GM20000 (cell line): ENCODE measurements at regions not wholly inside any gene's neighbourhood (a gene's known extent, or its start where the extent isn't known, plus 50 kb on each side); places are given as distances from the start of the nearest gene placed in this dataset.
"Not testable (repeated sequence)": the region's sequence is repeated elsewhere in the genome, so short reads cannot be mapped to it uniquely, and the experiment has no call there.

ENCODE experiments used
- DNase-seq: peaks from one replicate; pipeline ENCODE4 v3.0.0; 2012; ENCODE audit warnings: low spot score
- CTCF ChIP-seq: IDR thresholded peaks from 2 replicates; pipeline ENCODE4 v1.5.1; 2012; ENCODE audit warnings: mild to moderate bottlenecking, control low read depth; ENCODE audit errors: extremely low read depth, missing control alignments

DNA sequence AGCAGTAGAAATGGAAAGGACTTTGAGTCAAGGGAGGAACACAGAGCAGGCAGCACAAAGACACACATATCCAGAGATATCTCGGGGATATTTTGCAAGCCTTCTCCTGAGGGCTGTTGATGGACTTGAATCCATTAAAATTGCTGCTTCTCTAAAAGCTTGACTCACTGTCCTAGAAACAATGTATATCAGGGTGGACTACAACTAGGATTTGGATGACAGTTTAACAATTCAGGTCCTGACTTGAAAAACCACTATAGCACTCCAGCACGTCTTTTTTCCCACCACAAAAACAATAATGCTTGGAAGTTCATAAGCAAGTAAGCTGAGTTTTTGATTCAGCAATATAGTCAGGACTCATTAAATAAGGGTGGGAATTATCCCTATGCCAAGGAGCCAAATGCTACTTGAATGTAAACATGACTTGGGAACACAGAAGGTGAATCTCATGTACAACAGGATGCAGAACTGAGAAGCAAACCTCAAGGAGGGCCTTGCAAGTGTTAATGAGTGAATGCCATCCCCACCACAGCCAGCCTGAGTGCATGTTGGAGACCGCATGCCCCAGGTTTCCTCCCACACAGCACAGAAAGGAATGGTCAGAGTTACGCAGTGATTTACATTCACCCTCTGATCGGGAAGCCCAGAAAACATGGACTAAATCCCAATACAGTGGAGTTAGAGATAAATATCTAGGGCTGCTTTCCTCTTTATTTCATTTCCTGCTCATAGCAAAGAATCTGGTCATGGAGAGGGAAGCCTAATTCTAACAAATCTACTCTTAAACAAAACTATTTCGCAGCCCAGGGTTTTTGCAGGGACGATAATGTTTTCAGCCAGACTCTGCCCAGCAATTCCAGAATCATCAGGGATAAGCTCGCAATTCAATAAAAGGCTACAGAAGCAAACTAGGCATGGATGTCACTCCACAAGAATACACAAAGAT, 98.4 kb upstream of the OR9G4 start:
- DNase-seq = no peak
- no peak for TF ChIP-seq CTCF

DNA sequence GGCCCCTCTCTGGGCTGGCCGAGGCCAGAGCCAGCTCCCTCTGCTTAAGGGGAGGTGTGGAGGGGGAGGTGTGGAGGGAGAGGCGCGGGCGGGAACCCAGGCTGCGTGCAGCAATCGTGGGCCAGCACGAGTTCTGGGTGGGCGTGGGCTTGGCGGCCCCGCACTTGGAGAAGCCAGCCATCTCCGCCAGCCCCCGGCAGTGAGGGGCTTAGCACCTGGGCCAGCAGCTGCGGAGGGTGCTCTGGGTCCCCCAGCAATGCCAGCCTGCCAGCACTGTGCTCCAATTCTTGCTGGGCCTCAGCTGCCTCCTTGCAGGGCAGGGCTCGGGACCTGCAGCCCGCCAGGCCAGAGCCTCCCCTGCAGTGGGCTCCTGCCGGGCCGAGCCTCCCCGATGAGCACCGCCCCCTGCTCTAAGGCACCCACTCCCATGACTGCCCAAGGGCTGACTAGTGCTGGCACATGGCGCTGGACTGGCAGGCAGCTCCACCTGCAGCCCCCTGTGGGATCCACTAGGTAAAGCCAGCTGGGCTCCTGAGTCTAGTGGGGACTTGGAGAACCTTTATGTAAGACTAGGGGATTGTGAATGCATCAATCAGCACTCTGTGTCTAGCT, 96.7 kb upstream of the OR9G4 start:
- TF ChIP-seq CTCF = no peak
- no peak for DNase-seq

DNA sequence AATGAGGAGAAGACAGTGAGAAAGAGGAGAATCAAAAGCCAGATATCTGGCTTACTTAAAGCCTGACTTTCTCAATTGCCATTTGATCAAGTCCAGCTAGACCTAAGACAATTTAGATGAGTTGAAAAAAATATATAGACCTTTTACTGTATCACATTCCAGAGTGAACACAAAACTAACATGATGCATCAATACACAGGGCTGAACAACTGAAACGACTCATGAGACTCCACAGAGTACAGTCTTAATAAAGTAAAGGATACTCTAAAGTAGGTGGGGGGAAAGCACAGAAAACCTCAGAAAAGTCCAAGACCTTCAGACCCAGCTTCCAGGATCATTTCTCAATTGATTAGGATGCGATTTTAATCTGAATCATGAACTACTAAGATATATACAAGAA, 95.3 kb upstream of the OR9G4 start:
- DNase-seq = no peak
- TF ChIP-seq CTCF = no peak

GRCh38 chr11:56842814-56843794, 94.6 kb upstream of the OR9G4 start:
- TF ChIP-seq CTCF = no peak

DNA sequence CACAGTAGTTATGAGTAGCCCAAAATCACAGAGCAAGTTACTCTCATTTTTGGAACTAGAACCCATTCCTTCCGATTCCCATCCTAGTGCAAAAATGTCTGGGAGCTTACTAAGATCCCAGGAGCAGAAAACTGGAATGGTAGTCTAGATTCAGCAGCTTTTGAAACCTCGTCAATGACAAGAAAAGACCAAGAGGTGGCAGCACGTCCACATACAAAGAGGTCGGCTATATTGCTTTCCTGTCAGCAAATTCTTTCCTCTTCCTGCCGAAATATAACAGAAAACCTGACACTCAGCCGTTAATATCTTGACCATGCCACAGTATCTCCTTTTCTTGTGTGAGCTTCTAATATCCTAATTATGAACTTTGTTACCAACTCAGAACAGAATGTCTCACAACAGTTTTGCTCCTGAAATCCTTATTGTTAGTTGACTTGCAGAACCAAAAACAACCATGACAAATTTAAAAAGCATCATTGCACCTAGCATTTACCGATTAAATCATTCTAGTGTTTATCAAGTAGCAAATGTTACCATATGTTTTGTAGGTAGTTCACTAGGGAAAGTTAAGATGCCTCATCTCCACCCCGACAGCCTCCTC, 92.8 kb upstream of the OR9G4 start:
- peak; percentile 61 for DNase-seq
- TF ChIP-seq CTCF = peak; percentile 47

More at GRCh38 chr11:56842814-56843794, 94.6 kb upstream of the OR9G4 start:
- DNase-seq = no peak

DNA sequence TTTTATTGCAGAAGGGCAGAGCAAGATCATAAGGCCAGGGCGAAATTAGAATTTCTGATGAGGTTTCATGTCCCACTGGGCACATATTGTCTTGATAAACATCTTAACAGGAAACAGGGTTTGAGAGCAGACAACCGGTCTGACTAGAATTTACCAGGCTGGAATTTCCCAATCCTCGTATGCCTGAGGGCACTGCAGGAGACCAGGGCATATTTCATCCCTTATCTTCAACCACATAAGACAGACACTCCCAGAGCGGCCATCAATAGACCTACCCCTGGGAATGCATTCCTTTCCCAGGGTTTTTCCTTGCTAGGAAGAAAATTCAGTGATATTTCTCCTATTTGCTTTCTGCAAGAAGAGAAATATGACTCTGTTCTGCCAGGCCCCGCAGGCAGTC, 78.9 kb upstream of the OR9G4 start:
- not testable (repeated sequence) for DNase-seq

- DNase-seq = no peak
- no peak for TF ChIP-seq CTCF
Observed at GRCh38 chr11:56819916-56820315, 71.4 kb upstream of the OR9G4 start.
